GM06990 (cell line): ENCODE measurements at regions not wholly inside any gene's neighbourhood (a gene's known extent, or its start where the extent isn't known, plus 50 kb on each side); places are given as distances from the start of the nearest gene placed in this dataset.

ENCODE experiments used
- DNase-seq: peaks from one replicate; pipeline ENCODE4 v3.0.0-alpha.2; 2011; ENCODE audit not compliant: insufficient read length; ENCODE audit errors: extremely low read depth
- H3K27me3 ChIP-seq: replicated peaks from 2 replicates; pipeline ENCODE4 v1.6.0; 2011; ENCODE audit warnings: low read length; ENCODE audit not compliant: control insufficient read depth, insufficient read depth
- H3K36me3 ChIP-seq: 2 replicates; pipeline ENCODE4 v1.5.1; 2011; ENCODE audit warnings: low read length; ENCODE audit not compliant: control insufficient read depth, insufficient read depth
- H3K4me3 ChIP-seq: replicated peaks from 2 replicates; pipeline ENCODE4 v1.5.1; 2011; ENCODE audit warnings: low read depth, mild to moderate bottlenecking, control low read depth, low read length
- CTCF ChIP-seq: IDR thresholded peaks from 2 replicates; pipeline ENCODE4 v1.5.1; 2011; ENCODE audit warnings: low read length, control low read depth, mild to moderate bottlenecking, inconsistent platforms; ENCODE audit not compliant: insufficient read depth, poor library complexity, severe bottlenecking

- no peaks in the 10 kb centered on the region for H3K27me3 ChIP-seq
- TF ChIP-seq CTCF: no peak
- H3K36me3 ChIP-seq: no peaks in the 10 kb centered on the region
- DNase-seq: no peak
- no peak overlapping the region for H3K4me3 ChIP-seq
These were observed 301.1 kb downstream of the PRR16 start for GRCh38 chr5:120765189-120765588.

GRCh38 chr5:120767178-120767820 is 303.2 kb downstream of the PRR16 start:
- no peak for DNase-seq
- Histone ChIP-seq H3K36me3 (no peaks in the 10 kb centered on the region), H3K4me3 (no peak overlapping the region), H3K27me3 (no peaks in the 10 kb centered on the region)
- TF ChIP-seq CTCF: no peak

- Histone ChIP-seq H3K4me3 (no peak overlapping the region), H3K27me3 (no peaks in the 10 kb centered on the region), H3K36me3 (no peaks in the 10 kb centered on the region)
- no peak for TF ChIP-seq CTCF
- DNase-seq: no peak
These were observed 305.3 kb downstream of the PRR16 start for GRCh38 chr5:120769312-120769872.

- DNase-seq: no peak
- Histone ChIP-seq H3K4me3 (no peak overlapping the region), H3K27me3 (no peaks in the 10 kb centered on the region), H3K36me3 (no peaks in the 10 kb centered on the region)
- no peak for TF ChIP-seq CTCF
These were observed 307.1 kb downstream of the PRR16 start for GRCh38 chr5:120771202-120771601.

GRCh38 chr5:120778491-120779484 is 314.7 kb downstream of the PRR16 start:
- Histone ChIP-seq H3K4me3 (no peak overlapping the region), H3K36me3 (no peaks in the 10 kb centered on the region), H3K27me3 (no peaks in the 10 kb centered on the region)
- TF ChIP-seq CTCF: no peak
- no peak for DNase-seq
